B cell (primary cell): ENCODE measurements at regions not wholly inside any gene's neighbourhood (a gene's known extent, or its start where the extent isn't known, plus 50 kb on each side); places are given as distances from the start of the nearest gene placed in this dataset.

Experiments
- EZH2 ChIP-seq: IDR thresholded peaks from 2 replicates; pipeline ENCODE4 v1.6.1; 2012; ENCODE audit warnings: borderline replicate concordance, low read depth, mild to moderate bottlenecking, moderate library complexity, low read length; ENCODE audit not compliant: insufficient read depth, poor library complexity, severe bottlenecking
- TF ChIP-seq, protein P1 (sequence below): fragments of 200-600 bp; IDR thresholded peaks from one replicate; pipeline ENCODE4 v1.8.0; 2022; ENCODE audit warnings: antibody characterized with exemption, mild to moderate bottlenecking

DNA sequence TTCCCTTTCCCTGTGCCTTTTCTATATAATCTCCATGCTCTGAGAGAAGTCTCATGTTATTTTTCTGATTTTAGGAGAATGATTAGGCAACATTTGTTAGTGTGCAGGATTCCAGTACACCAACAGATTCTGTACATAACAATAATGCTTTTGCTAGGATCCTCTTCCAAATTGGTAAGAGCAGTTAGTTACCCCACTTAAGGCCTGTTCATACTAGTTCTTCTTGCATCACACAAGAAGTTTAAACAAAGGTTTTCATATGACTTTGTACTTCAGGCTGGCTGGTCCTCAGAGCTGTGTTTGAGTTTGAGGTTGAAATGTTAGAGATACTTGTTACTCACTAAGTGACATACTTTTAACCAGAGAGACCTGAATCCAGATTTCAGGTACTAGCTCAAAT, 686.9 kb upstream of the NRXN1 start:
- no peak for TF ChIP-seq EZH2
- TF ChIP-seq, protein P1, sequence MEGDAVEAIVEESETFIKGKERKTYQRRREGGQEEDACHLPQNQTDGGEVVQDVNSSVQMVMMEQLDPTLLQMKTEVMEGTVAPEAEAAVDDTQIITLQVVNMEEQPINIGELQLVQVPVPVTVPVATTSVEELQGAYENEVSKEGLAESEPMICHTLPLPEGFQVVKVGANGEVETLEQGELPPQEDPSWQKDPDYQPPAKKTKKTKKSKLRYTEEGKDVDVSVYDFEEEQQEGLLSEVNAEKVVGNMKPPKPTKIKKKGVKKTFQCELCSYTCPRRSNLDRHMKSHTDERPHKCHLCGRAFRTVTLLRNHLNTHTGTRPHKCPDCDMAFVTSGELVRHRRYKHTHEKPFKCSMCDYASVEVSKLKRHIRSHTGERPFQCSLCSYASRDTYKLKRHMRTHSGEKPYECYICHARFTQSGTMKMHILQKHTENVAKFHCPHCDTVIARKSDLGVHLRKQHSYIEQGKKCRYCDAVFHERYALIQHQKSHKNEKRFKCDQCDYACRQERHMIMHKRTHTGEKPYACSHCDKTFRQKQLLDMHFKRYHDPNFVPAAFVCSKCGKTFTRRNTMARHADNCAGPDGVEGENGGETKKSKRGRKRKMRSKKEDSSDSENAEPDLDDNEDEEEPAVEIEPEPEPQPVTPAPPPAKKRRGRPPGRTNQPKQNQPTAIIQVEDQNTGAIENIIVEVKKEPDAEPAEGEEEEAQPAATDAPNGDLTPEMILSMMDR: no peak
